ENCODE measurements at regions not wholly inside any gene's neighbourhood (a gene's known extent, or its start where the extent isn't known, plus 50 kb on each side); places are given as distances from the start of the nearest gene placed in this dataset.

- TF ChIP-seq, protein P1, sequence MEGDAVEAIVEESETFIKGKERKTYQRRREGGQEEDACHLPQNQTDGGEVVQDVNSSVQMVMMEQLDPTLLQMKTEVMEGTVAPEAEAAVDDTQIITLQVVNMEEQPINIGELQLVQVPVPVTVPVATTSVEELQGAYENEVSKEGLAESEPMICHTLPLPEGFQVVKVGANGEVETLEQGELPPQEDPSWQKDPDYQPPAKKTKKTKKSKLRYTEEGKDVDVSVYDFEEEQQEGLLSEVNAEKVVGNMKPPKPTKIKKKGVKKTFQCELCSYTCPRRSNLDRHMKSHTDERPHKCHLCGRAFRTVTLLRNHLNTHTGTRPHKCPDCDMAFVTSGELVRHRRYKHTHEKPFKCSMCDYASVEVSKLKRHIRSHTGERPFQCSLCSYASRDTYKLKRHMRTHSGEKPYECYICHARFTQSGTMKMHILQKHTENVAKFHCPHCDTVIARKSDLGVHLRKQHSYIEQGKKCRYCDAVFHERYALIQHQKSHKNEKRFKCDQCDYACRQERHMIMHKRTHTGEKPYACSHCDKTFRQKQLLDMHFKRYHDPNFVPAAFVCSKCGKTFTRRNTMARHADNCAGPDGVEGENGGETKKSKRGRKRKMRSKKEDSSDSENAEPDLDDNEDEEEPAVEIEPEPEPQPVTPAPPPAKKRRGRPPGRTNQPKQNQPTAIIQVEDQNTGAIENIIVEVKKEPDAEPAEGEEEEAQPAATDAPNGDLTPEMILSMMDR (conservative IDR thresholded peaks at IDR 0.05) = no peak
- H3K27ac ChIP-seq = no peak overlapping the region
These were observed 572.7 kb downstream of the DHX35 start for GRCh38 chr20:39534846-39535245.

DNA sequence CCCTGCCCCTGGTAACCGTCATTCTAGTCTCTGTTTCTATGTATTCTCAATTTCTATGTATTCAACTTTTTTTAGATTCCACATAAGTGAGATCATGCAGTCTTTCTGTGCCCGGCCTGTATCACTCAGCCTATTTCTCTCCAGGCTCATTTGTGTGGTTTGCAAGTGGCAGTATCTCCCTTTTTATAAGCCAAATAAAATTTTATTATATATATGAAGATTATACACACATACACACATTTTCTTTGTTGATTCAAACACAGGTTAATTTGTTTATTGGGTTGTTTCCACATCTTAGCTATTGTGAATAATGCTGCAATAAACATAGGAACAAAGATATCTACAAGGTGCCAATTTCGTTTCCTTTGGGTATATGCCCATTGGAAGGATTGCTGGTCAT, 571.7 kb downstream of the DHX35 start:
- TF ChIP-seq, protein P1 (conservative IDR thresholded peaks at IDR 0.05) = no peak
- no peak overlapping the region for H3K27ac ChIP-seq

DNA sequence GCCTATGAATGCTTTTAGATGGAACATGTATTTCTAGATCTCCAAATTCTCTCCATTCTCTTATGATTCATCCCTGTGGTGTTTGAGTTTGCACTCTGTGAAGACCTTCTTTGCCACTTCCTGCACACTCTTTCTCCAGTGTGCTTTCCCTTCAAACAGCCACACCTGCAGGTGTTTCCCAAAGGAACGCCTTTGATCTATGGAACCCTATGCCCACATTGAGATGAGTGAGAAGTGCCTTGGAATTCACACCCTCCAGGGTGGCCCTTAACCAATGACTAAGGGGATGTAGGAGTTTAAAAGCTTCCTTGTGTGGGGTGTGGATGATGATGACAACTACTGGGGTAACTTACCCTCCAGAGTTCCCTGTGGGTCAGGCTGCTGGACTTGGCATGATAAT, 570.1 kb downstream of the DHX35 start:
- TF ChIP-seq, protein P1 (conservative IDR thresholded peaks at IDR 0.05) = no peak
- no peak overlapping the region for H3K27ac ChIP-seq

- H3K27ac ChIP-seq = no peak overlapping the region
- TF ChIP-seq, protein P1 (conservative IDR thresholded peaks at IDR 0.05) = no peak
These were observed 566.3 kb downstream of the DHX35 start for GRCh38 chr20:39528436-39528835.

DNA sequence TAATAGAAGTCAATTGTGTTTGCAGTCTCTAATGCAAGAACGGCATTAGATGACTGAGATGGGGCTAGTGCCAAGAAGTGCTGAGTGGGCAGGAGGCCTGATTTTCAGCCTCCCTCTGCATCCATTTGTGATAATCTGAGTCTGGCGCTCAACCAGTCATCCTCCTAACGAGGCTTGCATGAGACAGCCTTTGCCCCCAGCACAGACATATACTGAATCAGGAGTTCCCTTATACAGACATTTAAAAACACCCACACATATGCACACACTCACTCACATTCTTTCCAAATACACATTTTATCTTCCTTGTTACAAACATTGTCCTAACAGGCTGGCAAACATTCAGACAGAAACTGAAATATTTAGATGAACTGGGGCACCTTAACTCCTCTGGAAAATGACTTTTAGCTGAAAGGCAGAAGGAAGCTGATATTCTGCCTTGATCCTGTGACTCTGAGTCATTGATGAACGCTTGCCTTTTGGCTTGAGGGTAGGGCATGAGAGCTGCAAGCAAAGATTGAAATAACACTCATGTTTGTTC, 562.3 kb downstream of the DHX35 start:
- no peak overlapping the region for H3K27ac ChIP-seq
- TF ChIP-seq, protein P1 (conservative IDR thresholded peaks at IDR 0.05) = no peak

GRCh38 chr20:39523405-39523804, 561.3 kb downstream of the DHX35 start:
- TF ChIP-seq, protein P1 (conservative IDR thresholded peaks at IDR 0.05) = no peak
- H3K27ac ChIP-seq = no peak overlapping the region

DNA sequence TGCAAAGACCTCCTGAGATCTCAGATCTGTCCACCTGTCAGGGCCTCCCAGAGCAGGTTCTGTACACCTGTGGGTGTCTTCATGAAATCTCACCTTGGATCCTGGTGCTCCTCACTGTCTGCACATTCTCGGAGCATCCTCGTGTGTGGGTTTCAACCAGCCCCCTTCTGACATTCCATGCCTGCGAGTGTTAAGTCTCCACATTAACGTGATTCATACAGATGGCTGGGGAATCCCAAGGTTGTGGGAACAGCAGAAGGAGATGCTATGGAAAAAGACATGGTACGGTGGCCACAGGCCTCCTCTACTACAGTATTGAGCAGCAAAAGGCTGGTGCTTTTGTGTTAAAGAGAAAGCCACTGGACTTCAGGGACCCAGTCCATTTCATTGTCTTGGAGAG, 556.5 kb downstream of the DHX35 start:
- TF ChIP-seq, protein P1 (conservative IDR thresholded peaks at IDR 0.05) = no peak
- H3K27ac ChIP-seq = no peak overlapping the region

Data from VCaP (cell line).